ENCODE measurements at regions not wholly inside any gene's neighbourhood (a gene's known extent, or its start where the extent isn't known, plus 50 kb on each side); places are given as distances from the start of the nearest gene placed in this dataset.
"Not testable (repeated sequence)": the region's sequence is repeated elsewhere in the genome, so short reads cannot be mapped to it uniquely, and the experiment has no call there.

- H3K27ac Mint-ChIP-seq; H3K27ac ChIP-seq (ENCODE audit: low read depth, low read length); H3K9me3 ChIP-seq (ENCODE audit: control insufficient read depth in 1 of 2, low read length in 2 of 2); H3K27me3 Mint-ChIP-seq; H3K4me3 ChIP-seq (ENCODE audit: low read length in 2 of 2); H3K36me3 Mint-ChIP-seq; H3K36me3 ChIP-seq (ENCODE audit: insufficient read depth, low read length); H3K4me1 Mint-ChIP-seq; DNase-seq; intact Hi-C loops (cut with micrococcal nuclease); H3K4me3 Mint-ChIP-seq; H3K27me3 ChIP-seq (ENCODE audit: insufficient read depth, low read length); H3K9me3 Mint-ChIP-seq; H3K4me1 ChIP-seq (ENCODE audit: insufficient read depth, low read length): not testable (repeated sequence)
- ChIA-PET CTCF (ENCODE audit: partially characterized antibody) (interaction anchor here (1.4 kb wide), 1 partner anchor 103 kb away, joined by 3 read pairs; no protein-coding TSS in a partner anchor), POLR2A (ENCODE audit: partially characterized antibody) (interaction anchor here (0.9 kb wide), 1 partner anchor 11 kb away, joined by 3 read pairs; no protein-coding TSS in a partner anchor)
Measured at GRCh38 chr15:83335542-83335941, 51.1 kb upstream of the BNC1 start.

- Histone ChIP-seq H3K4me1 (ENCODE audit: insufficient read depth, low read length) (no peaks in the 10 kb centered on the region), H3K36me3 (ENCODE audit: insufficient read depth, low read length) (no peaks in the 10 kb centered on the region), H3K4me3 (ENCODE audit: low read length in 2 of 2) (no peak overlapping the region), H3K27me3 (ENCODE audit: insufficient read depth, low read length) (no peaks in the 10 kb centered on the region), H3K27ac (ENCODE audit: low read depth, low read length) (no peak overlapping the region), H3K9me3 (ENCODE audit: control insufficient read depth in 1 of 2, low read length in 2 of 2) (no peaks in the 10 kb centered on the region)
- ChIA-PET POLR2A (ENCODE audit: partially characterized antibody) (no interaction called here), CTCF (ENCODE audit: partially characterized antibody) (no interaction called here)
- Mint-ChIP-seq H3K27ac (no peak overlapping the region), H3K36me3 (no peaks in the 10 kb centered on the region), H3K9me3 (peaks cover 0 to 8% (median 3%) of the 10 kb centered on the region in 8 donors), H3K27me3 (peaks cover 0 to 2% of the 10 kb centered on the region in 2 donors), H3K4me3 (no peak overlapping the region), H3K4me1 (no peaks in the 10 kb centered on the region)
- DNase-seq = no peak
- intact Hi-C loops (cut with micrococcal nuclease) = no loop called here
Measured at GRCh38 chr15:83339396-83339795, 54.9 kb upstream of the BNC1 start.

DNA sequence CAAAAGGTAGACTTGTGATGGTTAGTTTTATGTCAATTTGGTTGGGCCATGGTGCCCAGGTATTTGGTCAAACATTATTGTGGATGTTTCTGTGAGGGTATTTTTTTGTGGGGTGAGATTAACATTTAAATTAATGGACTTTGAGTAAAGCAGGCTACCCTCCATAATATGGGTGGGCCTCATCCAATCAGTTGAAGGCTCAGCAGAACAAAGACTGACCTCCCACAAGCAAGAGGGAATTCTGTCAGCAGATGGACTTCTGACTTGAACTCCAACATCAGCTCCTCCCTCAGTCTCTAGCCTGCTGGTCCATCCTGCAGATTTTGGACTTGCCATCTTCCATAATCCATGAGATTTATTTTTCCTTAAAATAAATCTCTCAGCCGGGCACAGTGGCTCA is 55.6 kb upstream of the BNC1 start:
- no peaks in the 10 kb centered on the region for H3K4me1 Mint-ChIP-seq
- H3K4me3 Mint-ChIP-seq = no peak overlapping the region
- H3K27me3 Mint-ChIP-seq = peaks cover 0 to 2% of the 10 kb centered on the region in 2 donors
- H3K36me3 Mint-ChIP-seq = no peaks in the 10 kb centered on the region
- intact Hi-C loops (cut with micrococcal nuclease) = no loop called here
- Histone ChIP-seq H3K9me3 (ENCODE audit: control insufficient read depth in 1 of 2, low read length in 2 of 2) (no peaks in the 10 kb centered on the region), H3K36me3 (ENCODE audit: insufficient read depth, low read length) (no peaks in the 10 kb centered on the region), H3K27ac (ENCODE audit: low read depth, low read length) (no peak overlapping the region), H3K4me3 (ENCODE audit: low read length in 2 of 2) (no peak overlapping the region), H3K4me1 (ENCODE audit: insufficient read depth, low read length) (no peaks in the 10 kb centered on the region), H3K27me3 (ENCODE audit: insufficient read depth, low read length) (no peaks in the 10 kb centered on the region)
- H3K27ac Mint-ChIP-seq = no peak overlapping the region
- peaks cover 0 to 5% (median 3%) of the 10 kb centered on the region in 8 donors for H3K9me3 Mint-ChIP-seq
- ChIA-PET CTCF (ENCODE audit: partially characterized antibody) (no interaction called here), POLR2A (ENCODE audit: partially characterized antibody) (no interaction called here)
- DNase-seq = no peak

GRCh38 chr15:83346342-83346741 is 61.9 kb upstream of the BNC1 start:
- H3K36me3 Mint-ChIP-seq = no peaks in the 10 kb centered on the region
- ChIA-PET CTCF (ENCODE audit: partially characterized antibody) (no interaction called here), POLR2A (ENCODE audit: partially characterized antibody) (no interaction called here)
- intact Hi-C loops (cut with micrococcal nuclease) = no loop called here
- H3K4me3 ChIP-seq (ENCODE audit: low read length in 2 of 2) = no peak overlapping the region
- H3K4me1 ChIP-seq (ENCODE audit: insufficient read depth, low read length) = no peaks in the 10 kb centered on the region
- no peaks in the 10 kb centered on the region for H3K9me3 ChIP-seq (ENCODE audit: control insufficient read depth in 1 of 2, low read length in 2 of 2)
- peaks cover 5% of the 10 kb centered on the region in 2 donors for H3K27me3 Mint-ChIP-seq
- H3K36me3 ChIP-seq (ENCODE audit: insufficient read depth, low read length) = no peaks in the 10 kb centered on the region
- no peaks in the 10 kb centered on the region for H3K4me1 Mint-ChIP-seq
- no peaks in the 10 kb centered on the region for H3K9me3 Mint-ChIP-seq
- DNase-seq = no peak
- no peak overlapping the region for H3K27ac Mint-ChIP-seq
- H3K27me3 ChIP-seq (ENCODE audit: insufficient read depth, low read length) = no peaks in the 10 kb centered on the region
- no peak overlapping the region for H3K4me3 Mint-ChIP-seq
- H3K27ac ChIP-seq (ENCODE audit: low read depth, low read length) = no peak overlapping the region

DNA sequence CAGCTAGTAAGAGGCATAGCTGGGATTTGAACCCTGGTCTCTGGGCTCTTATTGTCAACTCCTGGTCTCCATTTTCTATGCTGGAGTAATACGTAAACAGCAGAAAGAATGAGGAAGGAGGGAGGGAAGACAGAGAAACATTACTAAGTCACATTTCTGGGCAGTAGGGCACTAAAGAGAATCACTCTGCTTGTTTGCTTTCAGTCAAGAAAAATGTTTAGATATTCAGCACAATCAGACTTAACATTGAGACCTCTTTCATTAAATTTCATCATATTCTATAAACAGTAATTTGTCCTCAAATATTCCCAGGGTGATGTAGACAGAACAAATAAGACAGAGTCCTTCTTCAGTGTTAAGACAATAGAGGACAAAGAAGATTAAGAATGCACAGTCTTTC is 67.7 kb upstream of the BNC1 start:
- Mint-ChIP-seq H3K4me1 (no peaks in the 10 kb centered on the region), H3K27ac (no peak overlapping the region), H3K36me3 (no peaks in the 10 kb centered on the region), H3K9me3 (no peaks in the 10 kb centered on the region), H3K27me3 (peaks cover 0 to 2% of the 10 kb centered on the region in 2 donors), H3K4me3 (no peak overlapping the region)
- Histone ChIP-seq H3K9me3 (ENCODE audit: control insufficient read depth in 1 of 2, low read length in 2 of 2) (no peaks in the 10 kb centered on the region), H3K4me1 (ENCODE audit: insufficient read depth, low read length) (no peaks in the 10 kb centered on the region), H3K36me3 (ENCODE audit: insufficient read depth, low read length) (no peaks in the 10 kb centered on the region), H3K27ac (ENCODE audit: low read depth, low read length) (no peak overlapping the region), H3K27me3 (ENCODE audit: insufficient read depth, low read length) (no peaks in the 10 kb centered on the region), H3K4me3 (ENCODE audit: low read length in 2 of 2) (no peak overlapping the region)
- CTCF ChIA-PET (ENCODE audit: partially characterized antibody) = no interaction called here
- no peak for DNase-seq
- intact Hi-C loops (cut with micrococcal nuclease) = no loop called here
- POLR2A ChIA-PET (ENCODE audit: partially characterized antibody) = no interaction called here

- Mint-ChIP-seq H3K4me1 (no peaks in the 10 kb centered on the region), H3K9me3 (peaks cover 0 to 3% (median 0%) of the 10 kb centered on the region in 8 donors)
Measured at GRCh38 chr15:83356501-83357399, 72.3 kb upstream of the BNC1 start.

DNA sequence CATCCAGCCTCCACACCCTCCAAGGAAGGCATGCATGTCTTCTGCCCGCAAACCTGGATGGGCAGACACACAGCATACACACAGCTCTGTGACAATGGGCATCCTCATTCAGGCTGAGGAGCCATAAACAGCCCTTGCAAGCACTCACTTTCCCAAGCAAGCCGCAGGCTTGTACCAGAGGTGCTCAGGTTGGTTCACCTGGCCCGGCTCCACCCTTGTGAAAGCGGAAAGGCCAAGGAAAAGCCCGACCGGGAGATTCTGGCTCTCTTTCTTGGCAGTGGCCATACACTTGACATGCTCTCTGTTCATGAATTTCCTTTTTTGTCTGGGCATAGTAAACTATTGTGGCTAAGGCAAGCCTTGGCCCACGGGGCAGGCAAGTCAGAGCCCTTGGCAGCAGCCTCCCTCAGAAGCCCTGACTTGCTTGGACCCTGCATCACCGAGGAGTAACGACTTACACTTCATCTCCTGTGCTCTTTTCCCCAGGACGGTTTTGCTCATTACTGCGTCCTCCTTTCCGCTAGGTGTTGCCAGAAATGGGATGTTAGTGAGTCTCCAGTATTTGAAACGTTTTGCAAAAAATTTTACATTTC is 74.6 kb upstream of the BNC1 start:
- H3K36me3 Mint-ChIP-seq = no peaks in the 10 kb centered on the region
- no peaks in the 10 kb centered on the region for H3K4me1 ChIP-seq (ENCODE audit: insufficient read depth, low read length)
- H3K4me1 Mint-ChIP-seq = no peaks in the 10 kb centered on the region
- no peak overlapping the region for H3K27ac Mint-ChIP-seq
- H3K27me3 Mint-ChIP-seq = peaks cover 19 to 23% of the 10 kb centered on the region in 2 donors
- peaks cover 0 to 3% (median 0%) of the 10 kb centered on the region in 8 donors for H3K9me3 Mint-ChIP-seq
- H3K36me3 ChIP-seq (ENCODE audit: insufficient read depth, low read length) = no peaks in the 10 kb centered on the region
- H3K4me3 Mint-ChIP-seq = no peak overlapping the region
- no peak overlapping the region for H3K27ac ChIP-seq (ENCODE audit: low read depth, low read length)
- H3K4me3 ChIP-seq (ENCODE audit: low read length in 2 of 2) = no peak overlapping the region
- DNase-seq = no peak
- H3K27me3 ChIP-seq (ENCODE audit: insufficient read depth, low read length) = no peaks in the 10 kb centered on the region
- ChIA-PET POLR2A (ENCODE audit: partially characterized antibody) (no interaction called here), CTCF (ENCODE audit: partially characterized antibody) (no interaction called here)
- intact Hi-C loops (cut with micrococcal nuclease) = no loop called here
- no peaks in the 10 kb centered on the region for H3K9me3 ChIP-seq (ENCODE audit: control insufficient read depth in 1 of 2, low read length in 2 of 2)

More at GRCh38 chr15:83356501-83357399, 72.3 kb upstream of the BNC1 start:
- H3K4me1 ChIP-seq (ENCODE audit: insufficient read depth, low read length) = no peaks in the 10 kb centered on the region
- intact Hi-C loops (cut with micrococcal nuclease) = no loop called here
- H3K36me3 ChIP-seq (ENCODE audit: insufficient read depth, low read length) = no peaks in the 10 kb centered on the region
- Mint-ChIP-seq H3K4me3 (no peak overlapping the region), H3K27ac (no peak overlapping the region), H3K27me3 (peaks cover 10 to 17% of the 10 kb centered on the region in 2 donors), H3K36me3 (no peaks in the 10 kb centered on the region)
- CTCF ChIA-PET (ENCODE audit: partially characterized antibody) = interaction anchor here (0.6 kb wide), 1 partner anchor 20 kb away, joined by 3 read pairs; no protein-coding TSS in a partner anchor
- H3K27ac ChIP-seq (ENCODE audit: low read depth, low read length) = no peak overlapping the region
- no peak overlapping the region for H3K4me3 ChIP-seq (ENCODE audit: low read length in 2 of 2)
- no peaks in the 10 kb centered on the region for H3K27me3 ChIP-seq (ENCODE audit: insufficient read depth, low read length)
- DNase-seq = no peak
- POLR2A ChIA-PET (ENCODE audit: partially characterized antibody) = no interaction called here
- no peaks in the 10 kb centered on the region for H3K9me3 ChIP-seq (ENCODE audit: control insufficient read depth in 1 of 2, low read length in 2 of 2)
